ENCODE measurements at regions not wholly inside any gene's neighbourhood (a gene's known extent, or its start where the extent isn't known, plus 50 kb on each side); places are given as distances from the start of the nearest gene placed in this dataset.

DNA sequence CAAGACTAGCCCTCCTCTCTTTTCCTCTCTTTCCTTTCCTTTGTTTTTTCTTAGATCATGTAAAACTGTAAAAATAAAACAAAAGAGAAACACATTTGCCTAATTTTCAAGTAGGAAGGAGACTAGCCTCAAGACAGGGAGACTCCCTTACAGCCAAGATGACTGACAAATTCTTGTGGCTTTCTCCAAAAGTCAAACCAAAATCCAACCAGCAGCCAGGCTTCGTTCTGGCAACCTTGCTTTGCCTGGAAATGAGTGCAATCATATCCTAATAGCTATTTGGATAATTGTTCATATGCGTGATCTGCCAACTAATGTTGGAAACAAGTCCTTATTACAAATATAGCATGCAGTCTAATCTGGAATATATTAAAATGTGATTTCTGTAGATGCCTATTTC, 868.9 kb upstream of the SOX9 start:
- H3K4me1 ChIP-seq (ENCODE audit: control insufficient read depth, low read depth, low read length), result no peaks in the 10 kb centered on the region
- H3K9ac ChIP-seq (ENCODE audit: low read length), result no peak overlapping the region
- no peaks in the 10 kb centered on the region for H3K9me3 ChIP-seq (ENCODE audit: control insufficient read depth, low read depth, low read length)
- no peak overlapping the region for H3K4me3 ChIP-seq (ENCODE audit: low read length)
- no peak overlapping the region for H3K27ac ChIP-seq (ENCODE audit: low read length)
- H3K27me3 ChIP-seq (ENCODE audit: control insufficient read depth, insufficient read depth, low read length), result no peaks in the 10 kb centered on the region
- no peaks in the 10 kb centered on the region for H3K36me3 ChIP-seq (ENCODE audit: control insufficient read depth, low read depth, low read length)

DNA sequence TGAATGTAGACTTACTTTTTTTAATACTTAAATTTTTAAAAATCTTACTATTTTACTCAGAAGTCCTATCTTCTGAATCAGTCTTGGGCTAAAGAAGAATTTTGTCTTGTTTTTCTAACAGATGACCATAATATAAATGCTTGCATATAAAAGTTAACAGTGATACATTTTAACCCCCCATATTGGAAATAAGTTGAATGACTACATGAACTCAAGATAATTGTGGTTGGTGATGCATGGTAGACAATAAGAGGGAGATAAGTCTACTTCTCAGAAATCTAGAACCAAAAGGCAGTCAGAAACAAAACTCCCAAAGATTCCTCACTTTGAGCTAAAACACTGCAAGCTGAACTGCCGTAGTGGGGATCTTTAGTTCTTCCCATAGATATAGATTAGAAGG, 868.4 kb upstream of the SOX9 start:
- no peak overlapping the region for H3K4me3 ChIP-seq (ENCODE audit: low read length)
- H3K27me3 ChIP-seq (ENCODE audit: control insufficient read depth, insufficient read depth, low read length), result no peaks in the 10 kb centered on the region
- no peaks in the 10 kb centered on the region for H3K36me3 ChIP-seq (ENCODE audit: control insufficient read depth, low read depth, low read length)
- H3K9ac ChIP-seq (ENCODE audit: low read length), result no peak overlapping the region
- no peaks in the 10 kb centered on the region for H3K4me1 ChIP-seq (ENCODE audit: control insufficient read depth, low read depth, low read length)
- no peak overlapping the region for H3K27ac ChIP-seq (ENCODE audit: low read length)
- no peaks in the 10 kb centered on the region for H3K9me3 ChIP-seq (ENCODE audit: control insufficient read depth, low read depth, low read length)

DNA sequence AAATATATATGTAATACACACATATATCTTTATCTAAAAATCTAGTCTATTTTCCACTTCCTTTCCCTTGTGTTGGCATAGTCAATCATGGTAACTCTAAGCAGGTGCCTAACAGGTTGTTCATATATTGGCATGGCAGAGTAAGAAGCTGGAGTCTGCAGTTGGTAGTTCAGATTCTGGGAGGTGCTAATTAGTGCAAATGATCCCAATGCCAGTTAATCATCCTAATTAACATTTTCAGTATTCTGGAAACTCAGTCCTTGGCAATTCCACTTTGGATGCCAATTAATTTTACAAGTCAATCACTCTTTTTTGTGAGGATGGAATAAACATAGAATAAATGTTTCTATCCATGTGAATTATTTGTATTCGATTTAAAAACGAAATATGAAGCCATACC, 863.7 kb upstream of the SOX9 start:
- Histone ChIP-seq H3K36me3 (ENCODE audit: control insufficient read depth, low read depth, low read length) (no peaks in the 10 kb centered on the region), H3K9ac (ENCODE audit: low read length) (no peak overlapping the region), H3K27ac (ENCODE audit: low read length) (no peak overlapping the region), H3K4me3 (ENCODE audit: low read length) (no peak overlapping the region), H3K27me3 (ENCODE audit: control insufficient read depth, insufficient read depth, low read length) (no peaks in the 10 kb centered on the region), H3K9me3 (ENCODE audit: control insufficient read depth, low read depth, low read length) (no peaks in the 10 kb centered on the region), H3K4me1 (ENCODE audit: control insufficient read depth, low read depth, low read length) (no peaks in the 10 kb centered on the region)

DNA sequence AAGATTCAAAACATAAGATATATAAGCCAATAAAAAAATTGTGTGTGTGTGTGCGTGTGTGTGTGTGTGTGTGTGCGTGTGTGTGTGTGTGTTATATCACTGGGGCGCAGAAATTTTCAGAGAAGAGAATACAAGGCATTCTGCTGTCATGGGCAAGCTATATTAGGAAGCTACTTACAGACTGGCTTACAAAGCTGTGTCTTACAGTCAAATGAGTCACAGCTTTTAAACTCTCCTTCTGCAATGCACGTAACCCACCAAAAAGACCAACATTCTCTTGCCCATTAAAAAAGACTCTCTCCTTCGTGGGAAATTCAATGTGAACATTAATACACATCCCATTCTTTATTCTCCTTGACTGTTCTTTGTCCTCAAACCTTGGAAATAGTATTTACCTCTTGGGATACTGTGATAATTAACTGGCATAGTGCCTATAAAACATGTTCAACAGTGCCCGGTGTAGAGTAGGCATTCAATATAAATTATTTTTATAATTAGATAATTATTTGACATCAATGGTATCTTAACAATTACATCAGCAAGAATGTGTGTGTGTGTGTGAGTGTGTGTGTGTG, 860.4 kb upstream of the SOX9 start:
- Histone ChIP-seq H3K9me3 (ENCODE audit: control insufficient read depth, low read depth, low read length) (no peaks in the 10 kb centered on the region), H3K36me3 (ENCODE audit: control insufficient read depth, low read depth, low read length) (no peaks in the 10 kb centered on the region), H3K4me3 (ENCODE audit: low read length) (no peak overlapping the region), H3K9ac (ENCODE audit: low read length) (no peak overlapping the region), H3K4me1 (ENCODE audit: control insufficient read depth, low read depth, low read length) (no peaks in the 10 kb centered on the region), H3K27me3 (ENCODE audit: control insufficient read depth, insufficient read depth, low read length) (no peaks in the 10 kb centered on the region), H3K27ac (ENCODE audit: low read length) (no peak overlapping the region)

DNA sequence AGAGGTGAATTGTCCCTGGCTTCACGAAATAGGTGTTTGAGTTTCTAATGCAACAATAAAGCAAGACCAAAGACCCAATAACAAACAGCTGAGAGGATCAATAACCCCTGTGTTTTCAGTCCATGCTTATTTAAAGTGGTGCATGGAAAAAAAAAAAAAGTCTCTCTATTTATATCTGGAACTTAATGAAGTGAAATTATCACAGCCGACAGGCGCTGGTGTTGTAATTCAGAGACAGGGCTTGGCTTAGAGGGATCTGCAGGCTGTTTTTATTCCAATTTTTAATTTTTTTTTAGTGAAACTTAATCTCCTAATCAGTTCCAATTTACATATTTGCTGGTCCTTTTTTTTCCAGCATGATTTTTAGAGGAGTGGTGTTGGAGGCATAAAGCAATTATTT, 858.2 kb upstream of the SOX9 start:
- Histone ChIP-seq H3K9me3 (ENCODE audit: control insufficient read depth, low read depth, low read length) (peaks cover 4% of the 10 kb centered on the region), H3K4me3 (ENCODE audit: low read length) (no peak overlapping the region), H3K9ac (ENCODE audit: low read length) (no peak overlapping the region), H3K36me3 (ENCODE audit: control insufficient read depth, low read depth, low read length) (no peaks in the 10 kb centered on the region), H3K4me1 (ENCODE audit: control insufficient read depth, low read depth, low read length) (no peaks in the 10 kb centered on the region), H3K27ac (ENCODE audit: low read length) (no peak overlapping the region), H3K27me3 (ENCODE audit: control insufficient read depth, insufficient read depth, low read length) (no peaks in the 10 kb centered on the region)

DNA sequence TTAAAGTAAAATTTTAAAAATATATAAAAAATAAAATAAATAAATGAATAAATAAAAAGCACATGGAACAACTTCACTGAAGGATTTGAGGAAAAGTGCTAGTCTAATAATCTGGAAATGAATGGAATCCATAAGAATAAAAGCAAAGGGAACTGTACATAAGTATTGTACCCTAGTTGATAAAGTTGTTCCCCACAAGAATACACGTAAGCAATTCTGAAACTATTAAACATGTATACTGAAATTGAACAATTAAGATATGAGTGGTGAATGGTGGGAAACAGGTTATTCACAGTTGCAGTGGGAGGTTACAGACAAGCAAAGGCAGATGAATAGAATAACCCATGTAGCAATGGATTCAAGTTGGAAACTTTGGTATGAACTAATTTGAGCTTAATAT, 853.2 kb upstream of the SOX9 start:
- no peak overlapping the region for H3K27ac ChIP-seq (ENCODE audit: low read length)
- H3K4me1 ChIP-seq (ENCODE audit: control insufficient read depth, low read depth, low read length), result no peaks in the 10 kb centered on the region
- H3K4me3 ChIP-seq (ENCODE audit: low read length), result no peak overlapping the region
- peaks cover 4% of the 10 kb centered on the region for H3K9me3 ChIP-seq (ENCODE audit: control insufficient read depth, low read depth, low read length)
- H3K9ac ChIP-seq (ENCODE audit: low read length), result no peak overlapping the region
- no peaks in the 10 kb centered on the region for H3K27me3 ChIP-seq (ENCODE audit: control insufficient read depth, insufficient read depth, low read length)
- H3K36me3 ChIP-seq (ENCODE audit: control insufficient read depth, low read depth, low read length), result no peaks in the 10 kb centered on the region

DNA sequence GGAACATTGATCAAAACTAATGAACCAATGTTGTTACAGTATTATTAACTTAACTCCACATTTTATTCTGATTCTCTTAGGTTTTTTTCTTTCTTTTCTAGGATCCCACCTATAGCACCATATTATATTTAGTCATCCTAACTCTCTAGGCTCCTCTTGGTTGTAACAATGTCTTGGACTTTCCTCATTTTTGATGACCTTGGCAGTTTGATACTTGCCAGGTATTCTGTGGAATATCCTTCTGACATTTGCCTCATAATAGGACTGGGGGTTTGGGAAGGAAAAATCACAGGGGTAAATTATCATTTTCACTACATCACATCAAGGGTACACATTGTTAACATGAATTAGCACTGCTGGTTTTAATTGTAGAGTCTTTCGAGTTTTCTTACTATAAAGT, 851.6 kb upstream of the SOX9 start:
- Histone ChIP-seq H3K27ac (ENCODE audit: low read length) (no peak overlapping the region), H3K4me1 (ENCODE audit: control insufficient read depth, low read depth, low read length) (no peaks in the 10 kb centered on the region), H3K27me3 (ENCODE audit: control insufficient read depth, insufficient read depth, low read length) (no peaks in the 10 kb centered on the region), H3K4me3 (ENCODE audit: low read length) (no peak overlapping the region), H3K9ac (ENCODE audit: low read length) (no peak overlapping the region), H3K9me3 (ENCODE audit: control insufficient read depth, low read depth, low read length) (peaks cover 4% of the 10 kb centered on the region), H3K36me3 (ENCODE audit: control insufficient read depth, low read depth, low read length) (no peaks in the 10 kb centered on the region)

DNA sequence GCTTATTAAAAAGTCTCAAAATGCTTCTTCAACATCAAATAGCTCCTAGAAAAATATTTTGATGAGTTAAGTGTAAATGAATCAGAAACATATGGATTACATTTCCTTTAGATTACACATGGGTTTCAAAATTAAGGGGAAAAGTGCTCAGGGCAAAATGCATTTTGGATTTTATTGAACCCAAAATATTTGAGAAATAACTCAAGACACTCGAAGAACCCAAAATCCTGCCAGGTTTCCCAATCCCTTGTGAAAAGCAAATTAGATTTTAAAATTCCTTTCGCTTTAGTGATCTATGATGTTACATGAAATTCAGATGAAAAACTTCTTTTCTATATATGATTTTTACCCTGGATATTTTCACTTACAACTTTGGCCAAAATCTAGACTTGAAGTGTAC, 847.4 kb upstream of the SOX9 start:
- Histone ChIP-seq H3K4me3 (ENCODE audit: low read length) (no peak overlapping the region), H3K9me3 (ENCODE audit: control insufficient read depth, low read depth, low read length) (no peaks in the 10 kb centered on the region), H3K4me1 (ENCODE audit: control insufficient read depth, low read depth, low read length) (no peaks in the 10 kb centered on the region), H3K27ac (ENCODE audit: low read length) (no peak overlapping the region), H3K27me3 (ENCODE audit: control insufficient read depth, insufficient read depth, low read length) (no peaks in the 10 kb centered on the region), H3K36me3 (ENCODE audit: control insufficient read depth, low read depth, low read length) (no peaks in the 10 kb centered on the region), H3K9ac (ENCODE audit: low read length) (no peak overlapping the region)

DNA sequence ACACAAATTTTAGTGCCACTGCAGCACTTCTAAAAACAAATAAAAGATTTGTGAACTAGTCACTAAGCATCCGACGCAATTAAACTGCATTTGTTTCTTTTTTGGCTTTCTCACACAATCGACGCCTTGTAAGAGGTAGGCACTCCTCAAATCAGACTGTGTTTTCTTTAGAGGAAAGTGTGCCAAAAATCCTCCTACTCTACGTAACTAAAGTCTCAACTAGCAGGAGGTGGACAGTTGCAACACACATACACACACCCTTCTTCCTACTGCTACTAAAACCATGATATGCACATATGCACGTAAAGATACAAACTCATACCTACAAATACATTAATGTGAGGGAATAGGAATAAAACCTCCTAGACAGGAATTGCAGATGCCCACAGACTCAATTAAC, 844.7 kb upstream of the SOX9 start:
- Histone ChIP-seq H3K36me3 (ENCODE audit: control insufficient read depth, low read depth, low read length) (no peaks in the 10 kb centered on the region), H3K9ac (ENCODE audit: low read length) (no peak overlapping the region), H3K9me3 (ENCODE audit: control insufficient read depth, low read depth, low read length) (no peaks in the 10 kb centered on the region), H3K4me3 (ENCODE audit: low read length) (no peak overlapping the region), H3K27ac (ENCODE audit: low read length) (no peak overlapping the region), H3K27me3 (ENCODE audit: control insufficient read depth, insufficient read depth, low read length) (no peaks in the 10 kb centered on the region), H3K4me1 (ENCODE audit: control insufficient read depth, low read depth, low read length) (no peaks in the 10 kb centered on the region)

DNA sequence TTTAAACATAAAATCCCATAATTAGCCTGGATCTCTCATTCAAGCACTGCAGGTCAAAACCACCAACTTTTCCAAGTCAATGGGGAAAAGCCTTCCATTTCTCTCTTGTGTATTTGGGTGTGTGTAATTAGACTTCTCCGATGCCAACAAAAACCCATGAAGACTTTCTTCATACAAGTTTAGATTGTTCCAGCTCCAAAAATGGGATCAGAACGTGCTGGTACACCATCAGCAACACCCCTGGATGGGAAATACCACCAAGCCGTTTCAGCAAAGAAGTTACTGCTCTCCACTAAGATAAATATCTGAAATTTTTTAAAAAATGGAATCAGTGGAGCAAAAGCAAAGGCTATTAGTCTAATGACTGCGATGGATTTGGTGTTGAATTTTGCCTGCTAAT, 837.3 kb upstream of the SOX9 start:
- Histone ChIP-seq H3K9ac (ENCODE audit: low read length) (no peak overlapping the region), H3K4me3 (ENCODE audit: low read length) (no peak overlapping the region), H3K27me3 (ENCODE audit: control insufficient read depth, insufficient read depth, low read length) (peaks cover 35% of the 10 kb centered on the region), H3K27ac (ENCODE audit: low read length) (no peak overlapping the region), H3K4me1 (ENCODE audit: control insufficient read depth, low read depth, low read length) (peaks cover 11% of the 10 kb centered on the region), H3K36me3 (ENCODE audit: control insufficient read depth, low read depth, low read length) (no peaks in the 10 kb centered on the region), H3K9me3 (ENCODE audit: control insufficient read depth, low read depth, low read length) (no peaks in the 10 kb centered on the region)

DNA sequence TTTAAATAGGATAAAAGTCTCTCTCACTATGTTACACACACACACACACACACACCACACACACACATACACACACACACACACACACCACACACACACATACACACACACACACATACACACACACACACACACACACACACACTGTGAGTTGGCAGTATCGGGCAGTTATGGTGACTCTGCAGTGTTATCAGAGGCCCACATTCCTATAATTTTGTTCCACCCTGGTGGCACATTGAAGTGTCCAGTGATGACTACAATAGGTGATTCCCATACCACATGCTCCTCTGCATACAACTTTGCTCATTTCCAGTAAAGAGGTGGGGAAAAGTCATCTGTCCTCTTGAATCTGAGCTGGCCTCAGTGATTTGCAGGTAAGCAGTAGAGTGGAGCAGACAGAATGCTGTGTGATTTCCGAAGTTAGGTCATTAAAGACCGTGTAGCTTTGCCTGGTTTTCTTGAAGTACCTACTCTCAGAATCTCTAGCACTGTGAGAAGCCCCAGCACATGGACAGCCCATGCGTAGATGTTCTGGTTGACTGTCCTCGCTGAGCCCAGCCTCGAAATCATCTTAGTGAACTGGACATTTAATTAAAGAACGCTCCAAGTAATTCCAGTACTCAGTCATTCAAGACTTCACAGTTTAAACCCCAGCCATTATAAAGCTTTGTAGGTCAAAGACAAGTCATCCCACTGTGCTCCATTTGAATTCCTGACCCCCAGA, 836.6 kb upstream of the SOX9 start:
- no peaks in the 10 kb centered on the region for H3K9me3 ChIP-seq (ENCODE audit: control insufficient read depth, low read depth, low read length)
- no peak overlapping the region for H3K4me3 ChIP-seq (ENCODE audit: low read length)
- peaks cover 11% of the 10 kb centered on the region for H3K4me1 ChIP-seq (ENCODE audit: control insufficient read depth, low read depth, low read length)
- H3K36me3 ChIP-seq (ENCODE audit: control insufficient read depth, low read depth, low read length), result no peaks in the 10 kb centered on the region
- H3K9ac ChIP-seq (ENCODE audit: low read length), result no peak overlapping the region
- peaks cover 35% of the 10 kb centered on the region for H3K27me3 ChIP-seq (ENCODE audit: control insufficient read depth, insufficient read depth, low read length)
- H3K27ac ChIP-seq (ENCODE audit: low read length), result no peak overlapping the region

DNA sequence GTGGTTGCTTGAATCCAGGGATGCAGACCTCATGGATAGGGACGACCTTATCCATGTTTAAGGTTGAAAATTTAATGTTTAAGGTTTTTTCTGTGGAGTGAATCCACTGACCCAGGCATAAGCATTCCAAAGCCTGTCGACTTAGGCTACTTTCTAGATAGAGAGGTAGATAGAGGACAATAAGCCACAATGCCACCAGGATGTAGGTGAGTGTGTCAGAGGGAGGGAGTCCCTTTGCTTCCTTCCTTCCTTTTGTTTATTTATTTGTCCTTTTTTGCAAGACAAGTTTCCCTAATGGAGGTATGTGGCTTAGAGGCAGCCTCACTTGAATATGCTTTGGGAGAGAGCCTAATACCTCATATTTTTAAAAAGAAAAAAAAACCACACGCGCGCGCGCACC, 834.2 kb upstream of the SOX9 start:
- Histone ChIP-seq H3K27ac (ENCODE audit: low read length) (no peak overlapping the region), H3K4me1 (ENCODE audit: control insufficient read depth, low read depth, low read length) (peaks cover 11% of the 10 kb centered on the region), H3K27me3 (ENCODE audit: control insufficient read depth, insufficient read depth, low read length) (peaks cover 35% of the 10 kb centered on the region), H3K36me3 (ENCODE audit: control insufficient read depth, low read depth, low read length) (no peaks in the 10 kb centered on the region), H3K9me3 (ENCODE audit: control insufficient read depth, low read depth, low read length) (no peaks in the 10 kb centered on the region), H3K9ac (ENCODE audit: low read length) (no peak overlapping the region), H3K4me3 (ENCODE audit: low read length) (no peak overlapping the region)

Data from iPS-18a (cell line).